ENCODE measurements at regions not wholly inside any gene's neighbourhood (a gene's known extent, or its start where the extent isn't known, plus 50 kb on each side); places are given as distances from the start of the nearest gene placed in this dataset.

- Histone ChIP-seq H3K4me1 (ENCODE audit: insufficient read depth, low read length) (peaks cover 4% of the 10 kb centered on the region), H3K27ac (ENCODE audit: low read depth in 1 of 2, low read length in 2 of 2) (no peak overlapping the region), H3K9me3 (ENCODE audit: control insufficient read depth in 1 of 2, insufficient read depth in 1 of 2, low read length in 2 of 2) (peaks cover 0 to 23% of the 10 kb centered on the region in 2 experiments), H3K4me3 (ENCODE audit: low read length) (no peak overlapping the region), H3K27me3 (ENCODE audit: control insufficient read depth in 1 of 2, insufficient read depth in 2 of 2, low read length in 2 of 2) (peaks cover 12% of the 10 kb centered on the region in 2 experiments), H3K36me3 (ENCODE audit: insufficient read depth, low read length) (no peaks in the 10 kb centered on the region)
- H3K4me1 Mint-ChIP-seq (ENCODE audit: low read depth): no peaks in the 10 kb centered on the region
- TF ChIP-seq CTCF (IDR thresholded peaks at IDR 0.05): no peak
- H3K27me3 Mint-ChIP-seq: peaks cover 21% of the 10 kb centered on the region
- H3K36me3 Mint-ChIP-seq (ENCODE audit: low read depth): no peaks in the 10 kb centered on the region
- DNase-seq: no peak
- ChIA-PET POLR2A (no interaction called here), CTCF (no interaction called here)
- intact Hi-C loops (cut with DNase I, micrococcal nuclease): loop anchor here in 1 of 2 experiments (5.0 kb wide), 1 partner anchor 95 kb away; no protein-coding TSS in a partner anchor
- ATAC-seq (ENCODE audit: poor library complexity): no peak
- peak overlapping the region; percentile 72 for H3K4me3 Mint-ChIP-seq
- H3K9me3 Mint-ChIP-seq: no peaks in the 10 kb centered on the region
- H3K27ac Mint-ChIP-seq: peak overlapping the region; percentile 68
Observed at GRCh38 chr4:1512051-1512737, 106.0 kb upstream of the NKX1-1 start.

- DNase-seq: peak in 8 of 14 experiments; percentile 17 to 70 (median 30)
- peak overlapping the region; percentile 68 for H3K27ac Mint-ChIP-seq
- H3K36me3 ChIP-seq (ENCODE audit: insufficient read depth, low read length): no peaks in the 10 kb centered on the region
- H3K27me3 ChIP-seq (ENCODE audit: control insufficient read depth in 1 of 2, insufficient read depth in 2 of 2, low read length in 2 of 2): peaks cover 11 to 12% of the 10 kb centered on the region in 2 experiments
- H3K9me3 ChIP-seq (ENCODE audit: control insufficient read depth in 1 of 2, insufficient read depth in 1 of 2, low read length in 2 of 2): peaks cover 0 to 23% of the 10 kb centered on the region in 2 experiments
- H3K4me3 Mint-ChIP-seq: peak overlapping the region; percentile 72
- peak; percentile 87 for ATAC-seq (ENCODE audit: poor library complexity)
- peaks cover 4% of the 10 kb centered on the region for H3K4me1 ChIP-seq (ENCODE audit: insufficient read depth, low read length)
- H3K36me3 Mint-ChIP-seq (ENCODE audit: low read depth): no peaks in the 10 kb centered on the region
- ChIA-PET CTCF (no interaction called here), POLR2A (interaction anchor here (0.6 kb wide), 1 partner anchor 38 kb away, joined by 3 read pairs; no protein-coding TSS in a partner anchor)
- no peak for TF ChIP-seq CTCF (IDR thresholded peaks at IDR 0.05)
- H3K27me3 Mint-ChIP-seq: peaks cover 26% of the 10 kb centered on the region
- intact Hi-C loops (cut with DNase I, micrococcal nuclease): loop anchor here in 1 of 2 experiments (2.0 to 5.0 kb wide), 2 partner anchors 96 to 383 kb away; no protein-coding TSS in a partner anchor
- H3K9me3 Mint-ChIP-seq: no peaks in the 10 kb centered on the region
- no peak overlapping the region for H3K27ac ChIP-seq (ENCODE audit: low read depth in 1 of 2, low read length in 2 of 2)
- no peak overlapping the region for H3K4me3 ChIP-seq (ENCODE audit: low read length)
- H3K4me1 Mint-ChIP-seq (ENCODE audit: low read depth): no peaks in the 10 kb centered on the region
Observed at GRCh38 chr4:1511441-1512041, 105.3 kb upstream of the NKX1-1 start.

GRCh38 chr4:1510931-1511330 is 104.7 kb upstream of the NKX1-1 start:
- H3K27me3 ChIP-seq (ENCODE audit: control insufficient read depth in 1 of 2, insufficient read depth in 2 of 2, low read length in 2 of 2): peaks cover 9 to 12% of the 10 kb centered on the region in 2 experiments
- peaks cover 4% of the 10 kb centered on the region for H3K4me1 ChIP-seq (ENCODE audit: insufficient read depth, low read length)
- no peak for ATAC-seq (ENCODE audit: poor library complexity)
- no peaks in the 10 kb centered on the region for H3K9me3 Mint-ChIP-seq
- H3K36me3 ChIP-seq (ENCODE audit: insufficient read depth, low read length): no peaks in the 10 kb centered on the region
- no peak for TF ChIP-seq CTCF (IDR thresholded peaks at IDR 0.05)
- no peaks in the 10 kb centered on the region for H3K36me3 Mint-ChIP-seq (ENCODE audit: low read depth)
- no peak overlapping the region for H3K4me3 Mint-ChIP-seq
- no peaks in the 10 kb centered on the region for H3K4me1 Mint-ChIP-seq (ENCODE audit: low read depth)
- no peak overlapping the region for H3K27ac ChIP-seq (ENCODE audit: low read depth in 1 of 2, low read length in 2 of 2)
- peaks cover 26% of the 10 kb centered on the region for H3K27me3 Mint-ChIP-seq
- peaks cover 0 to 23% of the 10 kb centered on the region in 2 experiments for H3K9me3 ChIP-seq (ENCODE audit: control insufficient read depth in 1 of 2, insufficient read depth in 1 of 2, low read length in 2 of 2)
- CTCF ChIA-PET: no interaction called here
- H3K27ac Mint-ChIP-seq: no peak overlapping the region
- H3K4me3 ChIP-seq (ENCODE audit: low read length): no peak overlapping the region
- no peak for DNase-seq
- intact Hi-C loops (cut with DNase I, micrococcal nuclease): loop anchor here in 1 of 2 experiments (2.0 to 5.0 kb wide), 2 partner anchors 96 to 382 kb away; no protein-coding TSS in a partner anchor
- POLR2A ChIA-PET: interaction anchor here (0.6 kb wide), 1 partner anchor 38 kb away, joined by 3 read pairs; no protein-coding TSS in a partner anchor

Measured in CD4-positive, alpha-beta T cell (primary cell).